Suprapubic skin (tissue), 3 donors: ENCODE measurements at regions not wholly inside any gene's neighbourhood (a gene's known extent, or its start where the extent isn't known, plus 50 kb on each side); places are given as distances from the start of the nearest gene placed in this dataset.

ENCODE experiments used
- POLR2AphosphoS5 ChIP-seq, 3 donors: sonication (generic); formaldehyde crosslinking; IDR thresholded peaks; one replicate each; pipeline ENCODE4 v1.6.1; 2017; ENCODE audit warnings: antibody characterized with exemption in 3 of 3
- TF ChIP-seq, protein P1 (sequence below), 2 donors: fragments of 200-600 bp in 1 of 2; fragments of 450-650 bp in 1 of 2; sonication (generic) in 1 of 2; IDR thresholded peaks; one replicate each; pipeline ENCODE4 v1.5.1; 2016 to 2019; ENCODE audit warnings: antibody characterized with exemption in 2 of 2, mild to moderate bottlenecking in 1 of 2, moderate library complexity in 1 of 2

- TF ChIP-seq, protein P1, sequence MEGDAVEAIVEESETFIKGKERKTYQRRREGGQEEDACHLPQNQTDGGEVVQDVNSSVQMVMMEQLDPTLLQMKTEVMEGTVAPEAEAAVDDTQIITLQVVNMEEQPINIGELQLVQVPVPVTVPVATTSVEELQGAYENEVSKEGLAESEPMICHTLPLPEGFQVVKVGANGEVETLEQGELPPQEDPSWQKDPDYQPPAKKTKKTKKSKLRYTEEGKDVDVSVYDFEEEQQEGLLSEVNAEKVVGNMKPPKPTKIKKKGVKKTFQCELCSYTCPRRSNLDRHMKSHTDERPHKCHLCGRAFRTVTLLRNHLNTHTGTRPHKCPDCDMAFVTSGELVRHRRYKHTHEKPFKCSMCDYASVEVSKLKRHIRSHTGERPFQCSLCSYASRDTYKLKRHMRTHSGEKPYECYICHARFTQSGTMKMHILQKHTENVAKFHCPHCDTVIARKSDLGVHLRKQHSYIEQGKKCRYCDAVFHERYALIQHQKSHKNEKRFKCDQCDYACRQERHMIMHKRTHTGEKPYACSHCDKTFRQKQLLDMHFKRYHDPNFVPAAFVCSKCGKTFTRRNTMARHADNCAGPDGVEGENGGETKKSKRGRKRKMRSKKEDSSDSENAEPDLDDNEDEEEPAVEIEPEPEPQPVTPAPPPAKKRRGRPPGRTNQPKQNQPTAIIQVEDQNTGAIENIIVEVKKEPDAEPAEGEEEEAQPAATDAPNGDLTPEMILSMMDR (IDR thresholded peaks at IDR 0.05): no peak
- no peak for TF ChIP-seq POLR2AphosphoS5 (IDR thresholded peaks at IDR 0.05)
Measured at GRCh38 chr12:42935090-42935489, 345.5 kb upstream of the PRICKLE1 start.
